ENCODE measurements at regions not wholly inside any gene's neighbourhood (a gene's known extent, or its start where the extent isn't known, plus 50 kb on each side); places are given as distances from the start of the nearest gene placed in this dataset.
"Not testable (repeated sequence)": the region's sequence is repeated elsewhere in the genome, so short reads cannot be mapped to it uniquely, and the experiment has no call there.

- no peak for DNase-seq
These were observed 70.9 kb upstream of the CTBP2 start for GRCh38 chr10:125231116-125231812.

- DNase-seq, result no peak
These were observed 69.9 kb upstream of the CTBP2 start for GRCh38 chr10:125230251-125230650.

GRCh38 chr10:125228245-125228940, 68.0 kb upstream of the CTBP2 start:
- not testable (repeated sequence) for DNase-seq

- no peak for DNase-seq
These were observed 67.2 kb upstream of the CTBP2 start for GRCh38 chr10:125227546-125227945.

GRCh38 chr10:125226823-125227222, 66.5 kb upstream of the CTBP2 start:
- no peak for DNase-seq

GRCh38 chr10:125226005-125226404, 65.6 kb upstream of the CTBP2 start:
- no peak for DNase-seq

- DNase-seq, result no peak
These were observed 64.7 kb upstream of the CTBP2 start for GRCh38 chr10:125225051-125225450.

GRCh38 chr10:125222515-125223308, 62.3 kb upstream of the CTBP2 start:
- DNase-seq, result peak; percentile 2

GRCh38 chr10:125221716-125222115, 61.4 kb upstream of the CTBP2 start:
- DNase-seq, result no peak

GRCh38 chr10:125219776-125220175, 59.4 kb upstream of the CTBP2 start:
- DNase-seq, result no peak

- no peak for DNase-seq
These were observed 58.6 kb upstream of the CTBP2 start for GRCh38 chr10:125218967-125219366.

GRCh38 chr10:125217990-125218675, 57.8 kb upstream of the CTBP2 start:
- DNase-seq, result no peak

- no peak for DNase-seq
These were observed 56.5 kb upstream of the CTBP2 start for GRCh38 chr10:125216861-125217260.

- no peak for DNase-seq
These were observed 55.9 kb upstream of the CTBP2 start for GRCh38 chr10:125216309-125216708.

GRCh38 chr10:125214283-125214570, 53.9 kb upstream of the CTBP2 start:
- no peak for DNase-seq

- no peak for DNase-seq
These were observed 53.3 kb upstream of the CTBP2 start for GRCh38 chr10:125213541-125214282.

- no peak for DNase-seq
These were observed 51.9 kb upstream of the CTBP2 start for GRCh38 chr10:125212150-125212809.

All from NCI-H1436 (cell line).